NCI-H1092 treated with DMSO at 0.1 percent for 48 hours (cell line): ENCODE measurements at regions not wholly inside any gene's neighbourhood (a gene's known extent, or its start where the extent isn't known, plus 50 kb on each side); places are given as distances from the start of the nearest gene placed in this dataset.
"Not testable (repeated sequence)": the region's sequence is repeated elsewhere in the genome, so short reads cannot be mapped to it uniquely, and the experiment has no call there.

Source experiments
- DNase-seq: peaks from one replicate; lab custom pipeline; 2025; lab: John Stamatoyannopoulos, UW

DNA sequence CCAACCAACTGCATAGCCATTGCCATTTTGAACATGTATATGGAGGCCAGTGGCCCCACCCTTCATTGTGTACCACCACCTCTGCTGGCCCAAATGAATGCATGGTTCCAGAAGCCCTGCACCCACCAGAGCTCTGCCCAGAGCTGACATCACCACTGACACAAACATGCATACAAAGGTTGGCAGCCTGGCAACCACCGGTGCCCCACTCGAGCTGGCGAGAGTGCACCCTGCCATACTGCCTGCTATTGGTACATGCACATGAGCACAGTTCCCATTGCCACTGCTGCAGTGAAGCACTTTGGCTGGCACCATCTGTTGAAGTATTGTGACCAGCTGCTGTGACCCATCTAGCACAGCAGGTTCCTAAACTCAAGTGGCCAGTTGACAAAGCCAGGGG, 1564.9 kb downstream of the OLFM4 start:
- DNase-seq, result peak; percentile 21

GRCh38 chr13:54597540-54598088, 1569.0 kb downstream of the OLFM4 start:
- DNase-seq, result no peak

DNA sequence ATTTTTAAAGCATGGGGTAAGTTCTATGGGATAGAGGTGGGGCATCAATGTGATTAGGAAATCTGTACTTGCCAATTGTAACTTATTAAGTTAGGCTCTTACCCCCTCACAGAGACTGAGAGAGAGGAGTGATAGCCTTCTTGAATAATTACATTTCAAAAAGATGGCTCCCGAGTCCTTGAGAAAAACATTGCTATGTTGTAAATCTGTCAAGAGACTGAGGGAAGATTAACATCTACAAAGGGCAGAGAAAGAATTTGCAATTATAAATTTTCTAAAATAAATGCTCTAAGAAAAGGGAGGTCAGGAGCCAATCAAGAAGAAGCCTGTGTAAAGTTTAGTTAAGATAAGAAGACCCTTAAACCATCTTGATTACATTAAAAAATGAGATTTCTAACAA, 1570.8 kb downstream of the OLFM4 start:
- no peak for DNase-seq

- DNase-seq, result no peak
Observed at GRCh38 chr13:54606944-54607343, 1578.3 kb downstream of the OLFM4 start.

DNA sequence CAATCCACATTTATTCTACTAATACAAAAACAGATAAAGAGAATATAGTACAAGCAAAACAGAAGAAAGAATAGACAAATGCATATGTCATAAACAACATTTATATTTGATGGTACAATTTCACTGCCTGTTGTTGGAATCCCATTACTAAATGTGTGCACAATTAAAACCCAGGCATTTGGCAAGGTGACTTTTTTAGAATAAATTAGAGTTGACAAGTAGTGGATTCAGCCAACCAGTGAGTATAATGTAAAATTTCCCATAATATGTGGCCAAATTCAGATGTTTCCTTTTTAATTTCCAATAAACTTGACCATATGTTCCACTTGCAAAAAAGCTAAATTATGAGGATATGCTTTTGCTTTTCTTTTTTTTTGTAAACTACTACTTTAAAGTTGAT, 1578.8 kb downstream of the OLFM4 start:
- no peak for DNase-seq

DNA sequence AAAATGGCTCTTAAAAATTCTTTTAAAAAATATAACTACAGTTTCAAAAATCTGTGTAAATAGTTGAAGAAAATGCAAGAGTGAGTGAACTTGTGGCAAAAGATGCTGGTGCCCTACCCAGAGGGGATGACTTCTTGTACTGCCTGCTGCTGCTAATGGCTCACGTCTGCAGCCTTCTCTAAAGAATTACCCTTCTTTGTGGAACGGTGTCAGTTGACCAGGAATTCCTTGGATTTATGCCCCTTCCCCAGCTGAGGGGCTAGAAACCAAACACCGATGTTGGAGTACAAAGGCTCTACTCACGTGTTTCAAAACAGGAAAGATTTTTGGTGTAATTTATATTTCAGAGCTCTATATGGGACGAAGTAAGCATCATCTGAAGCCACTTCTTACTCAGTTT, 1582.8 kb downstream of the OLFM4 start:
- DNase-seq, result no peak

GRCh38 chr13:54614726-54615125, 1586.1 kb downstream of the OLFM4 start:
- peak; percentile 80 for DNase-seq

DNA sequence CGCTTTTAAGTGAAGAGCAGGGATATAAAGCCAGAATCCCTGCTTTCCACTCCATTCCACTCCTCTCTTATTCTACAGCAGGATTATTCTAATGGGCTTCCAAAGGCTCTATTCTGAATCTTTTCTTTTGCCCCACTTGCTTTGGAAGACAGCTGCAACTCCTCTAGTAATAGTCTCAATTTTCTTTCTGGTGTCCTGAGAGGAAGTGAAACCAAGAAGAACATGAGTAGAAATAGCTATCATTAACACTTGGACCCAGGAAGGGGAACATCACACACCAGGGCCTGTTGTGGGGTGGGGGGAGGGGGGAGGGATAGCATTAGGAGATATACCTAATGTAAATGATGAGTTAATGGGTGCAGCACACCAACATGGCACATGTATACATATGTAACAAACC, 1597.9 kb downstream of the OLFM4 start:
- DNase-seq, result not testable (repeated sequence)

GRCh38 chr13:54627646-54628372, 1599.2 kb downstream of the OLFM4 start:
- DNase-seq, result no peak

DNA sequence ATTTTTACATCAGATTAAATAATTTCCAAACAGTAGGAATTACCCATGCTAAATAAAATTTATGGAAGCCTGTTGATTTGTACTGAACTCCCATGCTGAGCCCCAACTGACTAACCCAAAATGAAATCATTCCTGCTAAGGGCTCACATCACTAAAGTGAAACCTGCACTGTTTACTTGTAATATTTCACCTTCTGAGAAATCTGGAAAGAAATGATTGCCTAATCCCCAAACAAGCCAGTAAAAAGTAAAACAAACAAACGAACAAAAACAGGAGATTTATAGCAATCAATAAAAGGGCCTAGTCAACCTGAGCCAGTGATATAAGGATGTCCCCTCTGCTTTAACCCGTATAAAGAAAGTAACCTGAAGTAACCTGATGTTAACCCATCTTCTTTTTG, 1599.8 kb downstream of the OLFM4 start:
- DNase-seq, result no peak

DNA sequence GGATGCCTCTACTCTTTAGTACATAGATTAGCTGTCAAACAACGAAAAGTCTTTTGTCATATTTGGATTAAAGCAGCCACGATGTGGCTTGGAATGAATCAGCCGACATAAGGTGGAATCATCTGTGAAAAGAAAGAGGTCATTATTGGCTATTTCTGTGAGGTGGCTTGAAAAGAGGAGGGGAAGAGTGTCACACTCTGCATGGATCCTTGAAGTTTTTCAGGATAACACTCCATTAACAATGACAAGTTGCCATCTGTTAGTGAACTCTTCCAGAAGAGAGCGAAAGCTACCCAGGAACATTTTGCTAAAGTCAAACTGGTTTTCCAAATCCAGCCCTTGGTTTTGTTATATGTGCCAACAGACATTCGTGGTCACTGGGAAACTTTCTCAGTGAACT, 1604.8 kb downstream of the OLFM4 start:
- no peak for DNase-seq

DNA sequence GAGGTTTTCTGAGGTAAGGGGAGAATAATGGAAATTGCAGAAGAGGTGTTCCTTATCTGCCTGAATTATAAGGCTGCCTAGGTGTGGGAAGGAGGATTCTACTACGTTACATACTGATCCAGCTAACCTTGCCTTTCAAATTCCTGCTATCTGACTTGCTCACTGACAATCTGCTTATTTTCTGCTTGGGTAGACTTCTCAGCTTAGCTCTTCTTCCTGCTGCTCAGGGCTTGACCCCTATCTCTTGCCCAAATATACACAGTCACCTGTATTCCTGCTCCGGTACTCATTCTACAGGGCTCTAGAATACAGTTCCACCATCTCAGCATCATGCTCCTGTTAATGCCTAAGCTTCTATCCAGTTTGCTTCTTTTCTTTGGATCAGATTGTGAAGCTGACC, 1607.6 kb downstream of the OLFM4 start:
- DNase-seq, result no peak

- no peak for DNase-seq
Observed at GRCh38 chr13:54637366-54637765, 1608.8 kb downstream of the OLFM4 start.

GRCh38 chr13:54640719-54641118, 1612.1 kb downstream of the OLFM4 start:
- no peak for DNase-seq

DNA sequence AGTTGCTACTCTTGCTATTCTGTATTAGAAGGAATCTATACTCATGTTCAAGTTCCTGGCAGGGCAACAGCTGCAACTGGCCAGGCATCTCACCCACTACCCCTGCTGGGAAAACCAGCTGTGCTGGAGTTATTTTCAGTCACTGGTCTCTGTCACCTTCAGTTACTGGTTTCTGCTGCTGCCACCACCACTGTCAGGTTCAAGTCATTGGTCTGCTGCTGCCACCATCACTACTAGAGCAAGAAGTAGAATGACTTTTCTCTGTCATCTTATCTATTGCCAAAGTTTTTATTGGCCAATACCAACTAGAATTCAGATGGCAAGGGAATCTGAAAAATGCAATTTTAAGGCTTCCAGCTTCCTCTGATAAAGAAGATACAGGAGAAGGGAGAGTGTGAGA, 1615.2 kb downstream of the OLFM4 start:
- DNase-seq, result no peak

DNA sequence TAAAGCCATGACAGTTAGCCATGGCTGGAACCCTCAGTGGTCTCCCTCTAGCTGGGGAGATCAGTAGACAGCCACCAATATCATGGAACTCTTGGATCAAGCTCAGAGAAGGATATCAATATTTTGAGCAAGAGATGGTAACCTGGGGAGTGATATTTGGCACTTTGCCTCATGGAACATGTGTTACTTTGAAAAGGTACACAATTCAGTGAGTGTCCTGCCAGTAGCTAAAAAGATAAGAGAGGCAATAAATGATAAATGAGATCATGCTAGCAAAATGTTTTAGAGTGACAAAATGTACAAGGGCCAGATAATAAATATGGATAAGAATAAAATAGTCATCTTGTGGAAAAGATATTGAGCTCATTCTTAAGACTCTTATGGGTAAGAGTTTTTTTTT, 1618.7 kb downstream of the OLFM4 start:
- no peak for DNase-seq

DNA sequence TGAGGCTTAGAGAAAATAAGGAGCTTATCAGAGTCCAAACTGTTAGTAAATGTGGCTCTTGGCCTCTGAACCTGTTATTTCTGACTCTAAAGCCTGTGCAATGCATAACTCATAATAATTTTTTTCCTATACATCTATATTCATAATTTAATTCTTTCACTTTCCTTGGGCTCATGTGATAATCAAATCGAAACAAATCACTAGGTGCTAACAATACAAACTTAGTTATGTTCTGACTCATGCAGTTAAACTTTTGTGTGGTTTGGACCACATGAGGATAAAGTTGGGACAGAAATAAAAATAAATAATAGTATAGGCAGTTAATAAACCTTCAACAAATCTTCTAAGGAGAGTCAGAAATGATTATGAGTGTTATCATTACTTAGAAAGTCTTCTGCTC, 1629.0 kb downstream of the OLFM4 start:
- no peak for DNase-seq

GRCh38 chr13:54658771-54659170, 1630.2 kb downstream of the OLFM4 start:
- DNase-seq, result no peak

DNA sequence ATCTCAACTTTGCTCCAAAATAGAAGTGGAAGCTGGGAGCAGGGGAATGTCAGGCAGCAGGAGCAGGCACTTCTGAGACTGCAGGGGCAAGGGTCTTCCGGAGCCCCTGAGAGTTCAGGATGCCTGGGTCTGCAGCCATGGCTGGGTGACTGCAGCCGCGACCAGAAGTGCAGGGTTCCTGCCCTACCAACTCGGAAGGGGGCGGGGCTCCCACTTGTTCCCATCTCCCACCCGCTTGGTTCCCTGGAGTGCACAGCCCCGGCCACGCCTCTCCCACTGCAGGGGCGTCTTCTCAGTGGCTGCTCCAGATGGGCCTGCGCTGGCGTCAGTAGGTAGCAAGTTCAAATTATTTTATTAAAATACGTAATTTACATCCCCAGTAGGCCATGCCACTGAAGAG, 1631.7 kb downstream of the OLFM4 start:
- no peak for DNase-seq

GRCh38 chr13:54676526-54677113, 1648.0 kb downstream of the OLFM4 start:
- no peak for DNase-seq

GRCh38 chr13:54682184-54682583, 1653.6 kb downstream of the OLFM4 start:
- DNase-seq, result no peak

- no peak for DNase-seq
Observed at GRCh38 chr13:54687173-54687572, 1658.6 kb downstream of the OLFM4 start.

GRCh38 chr13:54699831-54700230, 1671.2 kb downstream of the OLFM4 start:
- DNase-seq, result no peak

DNA sequence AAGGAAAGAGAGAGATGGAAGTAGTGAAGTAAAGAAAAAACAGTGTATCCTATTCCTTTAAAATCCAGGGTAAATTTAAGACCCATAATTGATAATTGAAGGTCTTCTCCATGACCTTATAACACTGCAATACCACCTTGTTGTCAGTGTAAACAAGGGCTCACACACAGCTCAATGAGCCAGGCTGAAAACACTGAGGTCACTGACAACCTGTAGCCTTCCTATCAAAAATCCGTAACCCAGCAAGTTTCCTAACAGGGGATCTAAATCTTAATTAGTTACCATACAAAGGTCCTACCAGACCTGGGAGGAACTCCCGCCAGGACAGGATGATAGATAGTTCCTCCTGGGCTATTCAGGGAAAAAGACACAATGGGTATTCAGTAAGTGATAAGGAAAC, 1677.1 kb downstream of the OLFM4 start:
- DNase-seq, result no peak
